H1 (cell line): ENCODE measurements at regions not wholly inside any gene's neighbourhood (a gene's known extent, or its start where the extent isn't known, plus 50 kb on each side); places are given as distances from the start of the nearest gene placed in this dataset.

Experiments
- CTCF ChIA-PET: fragments of 300-600 bp; sonication (Branson Sonifier 250); formaldehyde crosslinking; loops from one replicate; lab custom pipeline; 2021; ENCODE audit not compliant: partially characterized antibody; lab: Charles Lee
- POLR2A ChIA-PET: fragments of 300-600 bp; sonication (Branson Sonifier 250); formaldehyde crosslinking; loops from one replicate; lab custom pipeline; 2021; ENCODE audit warnings: inconsistent platforms; ENCODE audit not compliant: partially characterized antibody; lab: Charles Lee
- DNase-seq, 2 experiments: peaks; one replicate each; pipeline versions ENCODE4 v3.0.0 to v3.0.0-alpha.2; 2010 to 2022; ENCODE audit warnings: low spot score in 2 of 2, low read depth in 1 of 2, mixed read lengths in 1 of 2
- FAIRE-seq: peaks from 2 replicates; lab custom pipeline; 2011; peaks lifted over from hg19 to GRCh38; lab: Jason Lieb, UNC
- H2AFZ ChIP-seq: 2 replicates; pipeline ENCODE4 v1.8.1; 2012; ENCODE audit warnings: low read length, inconsistent platforms
- H2AK5ac ChIP-seq: 2 replicates; pipeline ENCODE4 v1.6.1; 2013; ENCODE audit warnings: low read depth, low read length
- H2BK120ac ChIP-seq: replicated peaks from 2 replicates; pipeline ENCODE3; 2013; ENCODE audit warnings: low read depth, low read length, inconsistent platforms
- H2BK12ac ChIP-seq: 2 replicates; pipeline ENCODE4 v1.6.1; 2013; ENCODE audit warnings: low read depth, low read length
- H2BK15ac ChIP-seq: 2 replicates; pipeline ENCODE4 v1.6.1; 2013; ENCODE audit warnings: low read length
- H2BK20ac ChIP-seq: 2 replicates; pipeline ENCODE4 v1.6.1; 2013; ENCODE audit warnings: low read length
- H2BK5ac ChIP-seq: 2 replicates; pipeline ENCODE4 v1.6.1; 2013; ENCODE audit warnings: low read depth, low read length
- H3K14ac ChIP-seq: 2 replicates; pipeline ENCODE4 v1.6.1; 2013; ENCODE audit warnings: inconsistent platforms; ENCODE audit not compliant: insufficient read length
- H3K18ac ChIP-seq: 2 replicates; pipeline ENCODE4 v1.6.1; 2013; ENCODE audit warnings: low read length; ENCODE audit errors: extremely low read depth
- H3K23ac ChIP-seq: 2 replicates; pipeline ENCODE4 v1.6.1; 2013; ENCODE audit warnings: inconsistent platforms; ENCODE audit not compliant: insufficient read length
- H3K23me2 ChIP-seq: 2 replicates; pipeline ENCODE4 v1.6.1; 2013; ENCODE audit warnings: low read depth, low read length
- H3K27ac ChIP-seq: 2 replicates; pipeline ENCODE4 v1.6.1; 2011; ENCODE audit warnings: low read depth, low read length, inconsistent platforms
- H3K27me3 ChIP-seq, 4 experiments: replicated peaks in 1 of 4; 1 replicate in 1 of 4; 2 replicates in 3 of 4; pipeline versions ENCODE4 v1.6.1 to v1.8.1; 2011 to 2013; ENCODE audit warnings: low read length in 3 of 4, mild to moderate bottlenecking in 3 of 4, inconsistent platforms in 2 of 4, mixed read lengths in 2 of 4, moderate library complexity in 1 of 4; ENCODE audit not compliant: control insufficient read depth in 3 of 4, insufficient read depth in 3 of 4; ENCODE audit errors: extremely low read depth in 1 of 4
- H3K36me3 ChIP-seq, 4 experiments: 2 replicates each; pipeline versions ENCODE4 v1.6.1 to v1.8.1; 2011 to 2013; ENCODE audit warnings: mild to moderate bottlenecking in 4 of 4, low read length in 3 of 4, moderate library complexity in 2 of 4, control low read depth in 1 of 4, inconsistent platforms in 1 of 4; ENCODE audit not compliant: insufficient read depth in 4 of 4, control insufficient read depth in 2 of 4
- H3K4ac ChIP-seq: replicated peaks from 2 replicates; pipeline ENCODE3; 2013; ENCODE audit warnings: low read length, low read depth, mixed read lengths, inconsistent platforms; ENCODE audit not compliant: insufficient read length
- H3K4me1 ChIP-seq, 4 experiments: replicated peaks in 1 of 4; 1 replicate in 1 of 4; 2 replicates in 3 of 4; pipeline versions ENCODE4 v1.6.1 to v1.8.1; 2011 to 2013; ENCODE audit warnings: low read length in 3 of 4, inconsistent platforms in 2 of 4, mixed read lengths in 1 of 4; ENCODE audit not compliant: insufficient read depth in 4 of 4, control insufficient read depth in 3 of 4
- H3K4me2 ChIP-seq, 2 experiments: 2 replicates each; pipeline versions ENCODE4 v1.6.1 to v1.8.1; 2011 to 2013; ENCODE audit warnings: low read depth in 2 of 2, low read length in 2 of 2, control low read depth in 1 of 2, inconsistent platforms in 1 of 2, mild to moderate bottlenecking in 1 of 2; ENCODE audit not compliant: insufficient read depth in 1 of 2
- H3K4me3 ChIP-seq, 4 experiments: fragments of 200-600, 300-600 bp in 1 of 4; sonication (generic), shearing (Covaris generic), sonication (Bioruptor Twin) in 1 of 4; 2 replicates each; pipeline versions ENCODE4 v1.5.1 to v1.8.1; 2011 to 2016; ENCODE audit warnings: low read length in 4 of 4, low read depth in 3 of 4, control low read depth in 2 of 4, inconsistent platforms in 2 of 4, mild to moderate bottlenecking in 2 of 4, mixed read lengths in 1 of 4, moderate library complexity in 1 of 4; ENCODE audit not compliant: insufficient read depth in 2 of 4; ENCODE audit errors: extremely low read depth in 1 of 4
- H3K56ac ChIP-seq: replicated peaks from 2 replicates; pipeline ENCODE3; 2013; ENCODE audit warnings: low read depth, mild to moderate bottlenecking, mixed read lengths, low read length, inconsistent platforms; ENCODE audit not compliant: insufficient read length
- H3K79me1 ChIP-seq: 2 replicates; pipeline ENCODE4 v1.6.1; 2013; ENCODE audit warnings: low read depth, low read length, control low read depth
- H3K79me2 ChIP-seq, 2 experiments: 2 replicates each; pipeline versions ENCODE4 v1.6.1 to v1.8.1; 2012 to 2013; ENCODE audit warnings: low read length in 2 of 2, mild to moderate bottlenecking in 2 of 2, inconsistent platforms in 1 of 2; ENCODE audit not compliant: insufficient read depth in 2 of 2, control insufficient read depth in 1 of 2
- H3K9ac ChIP-seq, 4 experiments: replicated peaks in 1 of 4; 1 replicate in 1 of 4; 2 replicates in 3 of 4; pipeline versions ENCODE4 v1.6.1 to v1.8.1; 2011 to 2013; ENCODE audit warnings: low read depth in 3 of 4, low read length in 3 of 4, control low read depth in 2 of 4, mild to moderate bottlenecking in 2 of 4, moderate library complexity in 2 of 4, inconsistent platforms in 1 of 4; ENCODE audit errors: extremely low read depth in 1 of 4
- H3K9me3 ChIP-seq, 2 experiments: 2 replicates each; pipeline versions ENCODE4 v1.6.1 to v1.8.1; 2012 to 2013; ENCODE audit warnings: mild to moderate bottlenecking in 2 of 2, moderate library complexity in 2 of 2, control low read depth in 1 of 2, inconsistent platforms in 1 of 2, low read depth in 1 of 2, low read length in 1 of 2, mixed read lengths in 1 of 2; ENCODE audit not compliant: insufficient read depth in 2 of 2
- H4K20me1 ChIP-seq, 2 experiments: replicated peaks in 1 of 2; 2 replicates each; pipeline versions ENCODE3 to v1.8.1; 2011 to 2013; ENCODE audit warnings: inconsistent platforms in 2 of 2, low read length in 2 of 2, mild to moderate bottlenecking in 1 of 2; ENCODE audit not compliant: insufficient read depth in 2 of 2, control insufficient read depth in 1 of 2
- H4K5ac ChIP-seq: 2 replicates; pipeline ENCODE4 v1.6.1; 2013; ENCODE audit warnings: low read length, low read depth, mixed read lengths, inconsistent platforms; ENCODE audit not compliant: insufficient read length
- H4K8ac ChIP-seq: 2 replicates; pipeline ENCODE4 v1.8.0; 2013; ENCODE audit warnings: mild to moderate bottlenecking, moderate library complexity, low read length, inconsistent platforms; ENCODE audit not compliant: insufficient read depth; ENCODE audit errors: extremely low read depth
- H4K91ac ChIP-seq: replicated peaks from 2 replicates; pipeline ENCODE3; 2013; ENCODE audit warnings: low read length, mixed read lengths, inconsistent platforms; ENCODE audit not compliant: insufficient read length
- POLR2AphosphoS5 ChIP-seq: IDR thresholded peaks from 2 replicates; pipeline ENCODE4 v1.6.1; 2011; ENCODE audit warnings: low read depth, low read length
- WGBS, 2 experiments: shearing (Covaris generic) in 1 of 2; methylation state at CpG; one replicate each; pipeline versions ENCODE4 v1.1.6 to v1.1.7; 2013 to 2015; ENCODE audit warnings: low lambda C conversion rate in 2 of 2, mixed read lengths in 2 of 2, inconsistent platforms in 1 of 2, low coverage in 1 of 2, missing lambda C conversion rate in 1 of 2; ENCODE audit not compliant: insufficient replicate concordance in 2 of 2, insufficient coverage in 1 of 2, insufficient read length in 1 of 2; ENCODE audit errors: extremely low coverage in 1 of 2, missing lambda C conversion rate in 1 of 2; 5-methylcytosine and 5-hydroxymethylcytosine counted together

GRCh38 chr16:86049641-86050040, 150.7 kb downstream of the IRF8 start:
- Histone ChIP-seq H2BK15ac (no peak overlapping the region), H3K79me1 (no peaks in the 10 kb centered on the region), H3K23ac (no peak overlapping the region), H3K23me2 (no peaks in the 10 kb centered on the region), H4K5ac (no peak overlapping the region), H3K4me2 (no peak overlapping the region), H2BK5ac (no peak overlapping the region), H4K20me1 (peaks cover 0 to 3% of the 10 kb centered on the region in 2 experiments), H3K4me3 (no peak overlapping the region), H3K4ac (no peak overlapping the region), H3K9ac (no peak overlapping the region), H3K36me3 (no peaks in the 10 kb centered on the region), H3K9me3 (no peaks in the 10 kb centered on the region), H2BK120ac (no peak overlapping the region), H3K18ac (no peak overlapping the region), H2BK20ac (no peak overlapping the region), H3K14ac (no peak overlapping the region), H4K91ac (no peak overlapping the region), H3K56ac (no peak overlapping the region), H3K4me1 (peaks cover 0 to 1% (median 0%) of the 10 kb centered on the region in 4 experiments; a peak in 2 of 7 replicates), H3K27ac (no peak overlapping the region), H2AK5ac (no peak overlapping the region), H2BK12ac (no peak overlapping the region; the same call in 1 of the 2 replicates), H3K27me3 (no peaks in the 10 kb centered on the region), H2AFZ (no peak overlapping the region), H4K8ac (no peak overlapping the region), H3K79me2 (no peaks in the 10 kb centered on the region)
- ChIA-PET CTCF (interaction anchor here (0.7 to 9.2 kb wide), 16 partner anchors 10 to 504 kb away, joined by 3 to 84 read pairs (median 4); no protein-coding TSS in a partner anchor), POLR2A (interaction anchor here (1.0 to 1.7 kb wide), 2 partner anchors 9 to 15 kb away, joined by 3 to 4 read pairs; no protein-coding TSS in a partner anchor)
- TF ChIP-seq POLR2AphosphoS5, result no peak
- FAIRE-seq (no peak), DNase-seq (no peak)
- WGBS, 2 experiments, result 87% methylated on average over 10 of the region's 10 CpGs; no CpG with 5 or more reads in 1 of the 2 experiments
